Stimulated activated CD4-positive, alpha-beta T cell treated with anti-CD3 and anti-CD28 coated beads, TNF-alpha, amount 100 ng/mL, for 1 hour (primary cell): ENCODE measurements at regions not wholly inside any gene's neighbourhood (a gene's known extent, or its start where the extent isn't known, plus 50 kb on each side); places are given as distances from the start of the nearest gene placed in this dataset.
"Not testable (repeated sequence)": the region's sequence is repeated elsewhere in the genome, so short reads cannot be mapped to it uniquely, and the experiment has no call there.

Experiments used
- DNase-seq, 3 donors: peaks; one replicate each; pipeline ENCODE4 v3.0.0-alpha.2; 2020; ENCODE audit warnings: low read depth in 3 of 3, low spot score in 1 of 3

- no peak for DNase-seq
These were observed 170.6 kb upstream of the CCDC196 start for GRCh38 chr14:66315548-66315947.

GRCh38 chr14:66322564-66322963, 163.6 kb upstream of the CCDC196 start:
- DNase-seq, result no peak

- no peak for DNase-seq
These were observed 155.9 kb upstream of the CCDC196 start for GRCh38 chr14:66330228-66330627.

GRCh38 chr14:66330916-66331315, 155.3 kb upstream of the CCDC196 start:
- DNase-seq, result no peak

DNA sequence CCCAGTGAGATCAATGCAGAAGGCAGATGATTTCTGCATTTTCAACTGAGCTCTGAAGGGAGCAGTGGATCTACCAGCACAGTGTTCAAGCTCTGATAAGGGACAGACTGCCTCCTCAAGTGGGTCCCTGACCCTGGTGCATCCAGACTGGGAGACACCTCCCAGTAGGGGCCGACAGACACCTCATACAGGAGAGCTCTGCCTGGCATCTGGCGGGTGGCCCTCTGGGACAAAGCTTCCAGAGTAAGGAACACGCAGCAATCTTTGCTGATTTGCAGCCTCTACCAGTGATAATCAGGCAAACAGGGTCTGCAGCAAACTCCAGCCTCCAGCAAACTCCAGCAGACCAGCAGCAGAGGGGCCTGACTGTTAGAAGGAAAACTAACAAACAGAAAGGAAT, 152.9 kb upstream of the CCDC196 start:
- not testable (repeated sequence) for DNase-seq

- no peak for DNase-seq
These were observed 144.9 kb upstream of the CCDC196 start for GRCh38 chr14:66341239-66341638.

GRCh38 chr14:66345986-66346385, 140.2 kb upstream of the CCDC196 start:
- no peak for DNase-seq

GRCh38 chr14:66351310-66351709, 134.9 kb upstream of the CCDC196 start:
- no peak for DNase-seq

DNA sequence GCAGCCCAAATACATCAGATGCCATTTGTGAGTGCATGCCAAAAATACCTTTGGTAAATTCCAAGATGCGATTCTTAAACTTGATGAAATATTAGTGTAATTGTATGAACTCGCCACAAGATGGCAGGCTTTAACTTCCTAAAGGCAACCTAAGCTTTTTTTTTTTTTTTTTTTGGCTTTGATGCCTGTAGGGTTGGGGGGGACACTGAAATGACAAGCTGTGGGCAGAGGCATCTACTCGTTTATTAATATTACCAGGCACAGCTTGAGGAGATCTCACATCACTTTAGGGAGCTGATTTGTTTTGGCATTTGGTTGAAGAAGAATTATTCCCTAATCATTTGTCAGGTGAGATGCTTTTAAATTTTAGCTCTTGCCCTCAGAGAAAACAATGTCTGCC, 126.7 kb upstream of the CCDC196 start:
- DNase-seq, result no peak

- no peak for DNase-seq
These were observed 125.7 kb upstream of the CCDC196 start for GRCh38 chr14:66360366-66360926.

GRCh38 chr14:66361013-66361412, 125.2 kb upstream of the CCDC196 start:
- no peak for DNase-seq

GRCh38 chr14:66365388-66365787, 120.8 kb upstream of the CCDC196 start:
- no peak for DNase-seq

DNA sequence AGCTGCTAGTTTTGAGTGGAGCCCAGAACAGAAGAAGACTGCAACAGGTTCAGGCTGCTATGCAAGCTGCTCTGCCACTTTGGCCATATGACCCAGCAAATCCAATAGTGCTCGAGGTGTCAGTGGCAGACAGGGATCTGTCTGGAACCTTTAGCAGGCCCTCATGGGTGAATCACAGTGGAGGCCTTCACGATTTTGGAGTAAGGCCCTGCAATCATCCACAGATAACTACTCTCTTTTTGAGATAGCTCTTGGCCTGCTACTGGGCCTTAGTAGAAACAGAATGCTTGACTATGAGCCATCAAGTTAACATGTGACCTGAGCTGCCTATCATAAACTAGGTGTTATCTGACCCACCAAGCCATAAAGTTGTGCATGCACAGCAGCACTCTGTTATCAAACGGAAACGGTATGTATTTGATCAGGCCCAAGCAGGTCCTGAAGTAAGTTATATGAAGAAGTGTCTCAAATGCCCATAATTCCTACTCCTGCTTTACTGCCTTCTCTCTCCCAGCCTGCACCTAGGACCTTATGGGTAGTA, 116.9 kb upstream of the CCDC196 start:
- no peak for DNase-seq

GRCh38 chr14:66371776-66372175, 114.4 kb upstream of the CCDC196 start:
- no peak for DNase-seq

- no peak for DNase-seq
These were observed 110.9 kb upstream of the CCDC196 start for GRCh38 chr14:66375046-66375964.

DNA sequence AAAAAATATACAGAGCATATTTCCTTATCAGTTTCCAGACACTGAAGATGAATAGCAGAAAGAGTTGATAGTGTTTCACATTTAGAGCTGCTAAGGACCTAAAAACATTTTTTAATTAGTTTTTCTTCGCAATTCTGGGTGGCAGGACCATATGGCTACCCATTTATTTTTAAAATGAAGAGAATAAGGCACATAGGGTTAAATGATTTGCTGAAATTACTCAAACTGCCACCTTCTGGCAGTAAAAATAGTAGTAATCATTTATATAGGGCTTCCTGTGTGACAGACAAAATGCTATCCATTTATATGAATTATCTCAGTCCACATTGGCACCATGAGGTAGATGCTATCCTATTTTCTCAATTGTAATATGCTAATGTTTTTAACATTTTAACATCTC, 108.6 kb upstream of the CCDC196 start:
- no peak for DNase-seq

- DNase-seq, result no peak
These were observed 107.3 kb upstream of the CCDC196 start for GRCh38 chr14:66378712-66379505.

- no peak for DNase-seq
These were observed 106.0 kb upstream of the CCDC196 start for GRCh38 chr14:66380143-66380542.

DNA sequence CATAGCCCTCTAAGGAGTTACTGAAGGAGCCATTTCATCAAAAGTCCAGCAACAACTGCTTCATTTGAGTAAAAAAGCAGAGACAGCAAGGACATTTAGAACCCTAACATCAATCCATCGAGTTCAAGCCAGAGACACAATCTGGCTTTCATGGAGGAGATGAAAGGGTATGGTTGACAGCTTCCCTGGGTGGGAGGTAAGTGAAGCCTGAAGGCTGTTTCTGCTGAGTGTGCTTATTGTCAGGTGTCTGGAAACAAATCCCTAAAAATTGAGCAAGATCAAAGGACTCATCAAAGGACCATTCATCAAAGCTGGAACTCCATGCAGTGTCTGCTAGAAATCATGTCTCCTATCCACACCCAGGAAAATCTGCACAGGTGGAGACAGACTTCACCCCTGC, 104.4 kb upstream of the CCDC196 start:
- DNase-seq, result no peak

DNA sequence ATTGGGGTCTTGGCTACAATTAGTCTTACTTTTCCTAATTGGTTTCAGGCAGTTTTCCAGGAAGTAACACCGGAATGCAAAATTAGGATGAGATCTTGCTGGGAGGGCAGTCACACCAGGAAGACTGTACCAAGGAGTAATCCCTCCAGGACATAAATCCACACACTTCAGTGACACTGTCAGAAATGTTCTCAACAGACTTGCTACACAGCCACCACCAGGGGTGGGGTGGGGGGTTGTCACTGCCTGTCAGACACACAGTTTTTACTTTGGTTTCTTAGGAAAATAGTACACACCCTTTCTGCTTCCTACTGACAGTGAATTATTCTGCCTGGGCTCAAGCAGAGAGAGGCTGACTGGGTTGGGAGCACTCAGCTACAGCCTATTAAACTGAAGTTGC, 102.9 kb upstream of the CCDC196 start:
- DNase-seq, result no peak

GRCh38 chr14:66383771-66384170, 102.4 kb upstream of the CCDC196 start:
- no peak for DNase-seq

DNA sequence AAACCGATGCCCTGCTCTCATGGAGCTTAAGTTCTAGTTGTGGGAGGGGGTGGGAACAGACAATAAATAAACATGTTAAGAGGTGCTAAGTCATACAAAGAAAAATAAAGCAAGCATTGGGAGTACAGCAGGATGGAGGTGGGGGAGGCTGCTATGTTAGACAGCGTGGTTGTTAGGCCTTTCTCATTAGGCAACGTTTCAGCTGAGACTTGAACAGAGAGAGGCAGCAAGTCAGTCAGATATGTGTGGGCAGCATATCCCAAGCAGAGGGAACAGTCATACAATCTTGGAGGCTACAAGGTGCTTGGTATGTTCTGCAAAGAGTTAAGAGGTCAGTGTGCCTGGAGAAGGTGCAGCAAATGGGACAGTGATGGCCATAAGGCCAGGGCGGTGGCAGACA, 97.7 kb upstream of the CCDC196 start:
- no peak for DNase-seq
